NCI-H69 (cell line): ENCODE measurements at regions not wholly inside any gene's neighbourhood (a gene's known extent, or its start where the extent isn't known, plus 50 kb on each side); places are given as distances from the start of the nearest gene placed in this dataset.

ENCODE experiments used
- DNase-seq: peaks from one replicate; lab custom pipeline; 2025; lab: John Stamatoyannopoulos, UW

GRCh38 chr10:124302951-124303505 lies 115.7 kb downstream of the OAT start:
- DNase-seq: no peak

GRCh38 chr10:124301736-124302135 lies 117.0 kb downstream of the OAT start:
- DNase-seq: no peak

DNA sequence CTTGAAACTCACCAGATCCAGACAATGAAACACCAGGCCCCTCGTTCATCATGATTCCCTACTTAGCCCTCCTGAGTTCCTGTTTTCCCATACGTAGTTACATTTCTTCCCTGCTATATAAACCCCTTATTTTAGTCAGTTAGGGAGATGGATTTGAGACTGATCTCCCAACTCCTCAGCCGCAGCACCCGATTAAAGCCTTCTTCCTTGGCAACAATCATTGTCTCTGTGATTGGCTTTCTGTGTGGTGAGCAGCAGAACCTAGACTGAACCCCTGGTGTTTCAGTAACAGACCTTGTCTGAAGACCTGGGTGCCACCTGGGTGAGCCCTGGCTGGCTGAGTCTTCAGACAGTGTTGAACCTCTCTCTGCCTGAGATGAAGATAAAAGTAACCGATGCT lies 118.0 kb downstream of the OAT start:
- DNase-seq: no peak

GRCh38 chr10:124300224-124300623 lies 118.5 kb downstream of the OAT start:
- no peak for DNase-seq

DNA sequence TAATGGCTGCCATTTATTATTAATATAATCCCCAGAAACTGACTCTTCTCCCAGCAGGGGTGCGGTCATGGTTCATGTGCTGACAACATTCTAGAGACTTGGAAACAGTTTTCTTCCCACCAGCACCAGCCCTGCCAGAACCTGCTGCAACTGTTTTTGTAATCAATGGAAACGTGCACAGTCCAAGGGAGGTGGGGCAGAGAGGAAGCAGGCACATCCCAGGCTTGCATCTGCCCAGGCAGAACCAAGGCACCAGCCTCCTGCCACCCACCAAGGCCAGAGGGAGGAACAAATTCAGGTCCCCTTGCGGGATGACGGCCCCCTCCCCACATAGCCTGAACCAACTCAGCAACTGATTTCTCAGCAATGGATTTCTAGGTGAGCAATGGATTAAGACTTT lies 119.0 kb downstream of the OAT start:
- no peak for DNase-seq

DNA sequence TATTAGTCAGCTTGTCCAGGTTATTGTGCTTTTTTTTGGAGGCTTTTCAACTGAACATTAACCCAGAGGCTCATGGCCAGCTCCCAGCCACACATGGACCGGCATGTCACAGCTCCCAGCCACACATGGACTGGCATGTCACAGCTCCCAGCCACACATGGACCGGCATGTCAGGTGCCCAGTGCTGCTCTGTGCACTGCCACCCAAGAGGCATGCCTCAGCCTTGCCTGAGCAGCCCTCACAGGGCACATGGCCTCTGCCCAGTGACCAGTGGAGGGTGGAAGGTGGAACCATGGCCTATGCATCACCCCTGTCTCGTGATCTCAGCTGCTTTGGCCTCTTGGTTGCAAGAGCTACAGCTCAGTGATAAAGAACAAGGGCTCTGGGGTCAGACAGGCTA lies 119.8 kb downstream of the OAT start:
- DNase-seq: no peak

- no peak for DNase-seq
These were observed 121.6 kb downstream of the OAT start for GRCh38 chr10:124296813-124297788.

- peak; percentile 66 for DNase-seq
These were observed 122.5 kb downstream of the OAT start for GRCh38 chr10:124296121-124296812.

DNA sequence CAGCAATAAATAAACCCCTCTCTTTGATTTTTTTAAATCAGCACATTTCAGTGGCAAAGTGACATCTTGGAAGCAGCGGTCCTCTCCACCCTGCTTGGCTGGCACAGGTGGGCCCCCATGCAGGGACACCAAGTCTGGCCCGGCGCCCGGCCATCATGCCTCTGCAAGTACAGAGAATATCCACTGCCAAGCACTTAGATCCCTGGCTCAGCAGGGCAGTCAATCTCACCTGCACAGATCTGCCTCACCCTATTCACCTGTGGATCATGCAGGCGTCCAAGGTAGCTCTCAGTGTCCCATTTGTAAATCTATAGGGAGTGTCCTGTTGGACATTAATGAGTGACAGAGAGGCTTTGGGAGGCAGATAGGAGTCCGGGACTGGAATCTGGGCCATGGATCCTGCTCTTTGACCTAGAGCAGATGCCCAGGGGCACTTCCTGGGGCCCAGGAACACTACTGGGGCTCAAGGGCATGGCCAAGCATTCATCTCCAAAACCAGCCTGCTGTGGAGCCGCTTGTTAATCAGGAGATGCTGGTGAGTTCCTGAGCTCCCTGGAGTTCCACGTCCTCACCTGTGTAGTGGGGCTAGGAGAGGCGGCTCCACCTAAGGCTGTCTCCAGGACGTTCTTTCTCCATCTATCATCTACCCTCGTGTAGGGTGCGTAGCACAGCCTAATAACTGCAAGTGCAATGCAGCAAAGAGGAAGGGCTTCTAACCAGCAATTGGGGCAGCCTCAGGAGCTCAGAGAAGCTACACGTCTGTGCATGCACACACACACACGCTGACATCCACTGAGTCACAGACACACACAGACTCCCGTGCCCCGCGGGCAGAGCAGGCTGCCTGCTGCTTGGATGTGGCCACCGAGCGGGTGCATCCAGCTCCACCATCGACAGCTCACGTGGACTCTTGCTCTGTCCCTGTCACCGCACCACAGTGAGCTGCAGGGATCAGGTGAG lies 123.6 kb downstream of the OAT start:
- peak; percentile 39 for DNase-seq

GRCh38 chr10:124293616-124294449 lies 124.9 kb downstream of the OAT start:
- no peak for DNase-seq

DNA sequence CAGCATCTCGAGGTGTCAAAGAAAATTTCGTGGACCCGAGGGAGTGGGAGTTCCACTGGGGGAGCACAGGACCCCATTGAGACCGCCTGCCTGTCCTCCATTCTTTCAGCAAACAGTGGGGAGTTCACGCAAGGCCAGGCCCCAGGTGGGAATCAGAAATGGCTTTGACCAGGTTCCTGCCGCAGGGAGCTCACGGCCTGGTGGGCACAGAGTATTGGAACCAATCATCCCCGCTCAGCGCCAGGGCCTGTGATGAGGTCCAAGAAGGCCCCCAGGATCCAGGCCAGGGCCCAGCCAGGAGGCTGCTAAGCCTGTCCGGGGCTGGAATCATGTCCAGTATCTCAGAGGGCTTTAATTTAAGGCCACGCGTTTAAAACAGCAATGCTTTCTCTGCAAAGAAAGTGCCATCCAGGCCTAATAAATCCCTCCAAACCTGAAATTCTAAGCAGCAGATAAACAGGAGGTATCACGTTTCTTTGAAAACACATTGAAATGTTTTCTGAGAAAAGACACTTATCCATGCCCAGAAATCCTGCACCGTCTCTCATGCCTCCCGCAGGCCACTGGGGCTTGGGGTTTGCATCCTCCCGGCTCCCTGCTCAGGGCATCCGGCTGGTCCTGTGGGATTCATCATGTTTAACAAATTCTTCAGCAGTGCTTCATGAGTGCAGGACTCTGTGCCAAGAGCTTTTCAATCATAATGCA lies 125.7 kb downstream of the OAT start:
- no peak for DNase-seq

DNA sequence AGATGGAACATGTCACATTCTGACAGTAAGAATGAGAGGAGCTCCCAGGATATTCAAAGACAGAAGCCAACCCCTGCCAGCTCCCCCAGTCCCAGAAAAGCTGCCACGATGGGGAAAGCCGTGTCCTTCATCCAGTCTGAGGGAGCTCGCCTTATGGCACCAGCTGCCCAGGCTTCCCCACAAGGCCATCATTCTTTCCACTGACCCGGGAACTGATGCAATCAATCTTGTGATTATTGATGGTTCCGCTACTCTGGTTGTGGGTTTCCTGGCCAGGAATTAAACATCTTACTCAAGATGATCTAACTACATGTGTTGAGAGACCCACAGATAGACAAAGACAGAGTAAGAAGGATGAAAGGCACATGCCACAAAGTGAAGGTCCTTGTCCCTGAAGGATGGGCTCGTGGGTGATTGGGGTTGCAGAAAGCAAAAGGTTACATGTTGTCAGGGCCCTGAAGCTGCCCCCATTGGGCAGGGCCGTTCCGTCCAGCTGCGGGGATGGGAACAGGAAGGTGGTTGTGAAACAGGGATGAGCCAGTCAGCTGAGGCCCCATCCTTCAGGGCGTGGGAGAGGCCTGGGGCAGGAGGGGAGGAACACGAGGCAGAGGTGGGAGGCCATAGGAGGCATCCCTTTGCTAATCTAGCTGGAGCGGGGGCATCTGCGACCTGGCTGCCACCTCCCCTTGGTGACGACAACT lies 127.6 kb downstream of the OAT start:
- DNase-seq: no peak

DNA sequence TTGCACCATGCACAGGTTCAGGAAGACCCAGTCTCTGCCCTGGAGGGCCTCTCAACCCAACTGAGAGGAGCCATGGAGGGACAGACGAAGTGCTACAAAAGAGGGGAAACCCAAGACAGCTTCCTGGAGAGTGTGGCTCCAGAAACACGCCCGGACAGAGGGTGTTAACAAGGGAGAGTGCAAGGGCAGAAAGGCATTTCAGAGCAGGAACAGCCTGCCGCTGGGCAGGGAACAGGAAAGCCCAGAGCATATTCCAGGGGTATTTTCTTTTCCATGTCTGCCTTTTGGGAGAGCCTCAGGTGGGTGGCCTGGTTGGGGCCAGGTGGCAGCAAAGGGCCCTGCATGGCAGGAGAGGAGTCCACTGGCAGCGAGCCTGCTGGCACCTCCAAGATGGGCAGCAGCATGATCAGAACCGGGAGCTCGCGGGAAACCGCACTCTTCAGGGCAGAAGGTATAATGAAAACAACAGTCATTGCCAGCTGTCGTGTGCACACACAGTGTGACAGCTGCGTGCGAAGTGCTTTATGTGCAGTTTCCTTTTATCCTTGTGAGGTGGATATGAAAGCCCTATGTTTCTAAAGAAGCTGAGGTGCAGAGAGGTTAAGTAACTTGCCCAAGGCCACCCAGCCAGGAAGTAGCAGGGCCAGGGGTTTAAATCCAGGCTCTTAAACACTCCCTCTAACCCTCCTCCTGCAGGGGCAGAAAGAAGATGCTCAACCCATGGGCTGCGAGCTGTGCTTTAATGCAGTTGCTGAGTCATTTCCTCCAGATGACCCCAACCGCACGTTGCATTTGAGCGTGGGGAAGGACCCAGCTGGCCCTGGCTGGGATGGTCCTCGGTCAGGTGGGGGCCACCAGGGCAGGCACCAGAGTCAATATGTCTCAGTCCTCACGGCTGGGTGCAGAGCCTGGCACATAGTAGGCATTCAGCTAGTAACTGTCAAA lies 128.6 kb downstream of the OAT start:
- peak; percentile 7 for DNase-seq

- DNase-seq: no peak
These were observed 129.5 kb downstream of the OAT start for GRCh38 chr10:124288928-124289850.

- DNase-seq: no peak
These were observed 130.2 kb downstream of the OAT start for GRCh38 chr10:124288486-124288885.

GRCh38 chr10:124287791-124288190 lies 130.9 kb downstream of the OAT start:
- no peak for DNase-seq

DNA sequence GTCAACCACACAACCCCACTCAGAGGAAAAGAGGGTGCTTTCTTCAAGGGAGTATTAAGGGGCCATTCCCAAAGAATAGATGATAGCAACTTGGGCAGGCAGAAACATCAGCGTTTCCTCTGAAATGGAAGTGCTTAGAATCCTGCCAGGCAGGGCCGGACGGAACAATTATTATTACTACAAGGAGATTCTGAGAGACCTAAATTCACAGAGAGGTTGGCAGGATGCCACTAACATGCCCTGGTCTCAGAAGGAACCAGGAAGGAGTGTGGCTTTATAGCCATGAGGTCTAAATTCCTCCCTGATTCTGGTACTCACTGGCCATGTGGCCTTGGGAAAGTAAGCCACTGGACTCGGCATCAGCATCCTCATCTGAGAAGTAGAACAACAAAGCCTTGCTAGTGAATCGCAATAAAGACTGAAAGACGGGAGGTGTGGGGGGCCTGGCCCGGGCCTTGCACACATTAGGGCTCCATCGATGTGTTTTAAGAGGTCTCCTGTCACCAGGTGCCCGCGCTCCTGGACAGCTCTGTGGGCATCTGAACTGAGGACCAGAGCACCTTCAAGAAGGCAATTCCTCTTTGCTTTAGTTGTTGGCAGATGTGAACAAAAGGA lies 131.5 kb downstream of the OAT start:
- no peak for DNase-seq
